SK-N-DZ (cell line): ENCODE measurements at regions not wholly inside any gene's neighbourhood (a gene's known extent, or its start where the extent isn't known, plus 50 kb on each side); places are given as distances from the start of the nearest gene placed in this dataset.

Source experiments
- DNase-seq: peaks from one replicate; pipeline ENCODE4 v3.0.0-alpha.2; 2015; ENCODE audit warnings: low spot score

DNA sequence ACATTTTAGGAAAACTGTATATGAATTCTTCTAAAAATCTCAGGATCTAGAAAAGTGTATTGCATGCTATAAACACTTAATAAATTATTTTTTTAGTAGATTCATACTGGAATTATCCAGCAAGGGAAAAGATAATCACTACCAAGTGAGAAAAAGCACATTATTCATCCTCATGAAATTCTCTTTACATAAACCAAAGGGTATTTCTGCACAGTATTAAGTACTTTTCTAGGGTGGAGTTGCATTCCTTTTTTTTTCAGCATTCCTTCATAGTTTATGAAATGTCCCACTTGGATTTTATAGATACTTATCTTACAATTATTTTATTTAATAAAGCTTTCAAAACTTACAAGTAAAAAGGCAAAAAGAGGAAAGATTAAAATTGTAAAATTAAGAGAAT is 403.3 kb downstream of the HGF start:
- no peak for DNase-seq

GRCh38 chr7:81361769-81362312 is 408.0 kb downstream of the HGF start:
- DNase-seq: no peak

- DNase-seq: no peak
These were observed 413.9 kb downstream of the HGF start for GRCh38 chr7:81355911-81356310.

DNA sequence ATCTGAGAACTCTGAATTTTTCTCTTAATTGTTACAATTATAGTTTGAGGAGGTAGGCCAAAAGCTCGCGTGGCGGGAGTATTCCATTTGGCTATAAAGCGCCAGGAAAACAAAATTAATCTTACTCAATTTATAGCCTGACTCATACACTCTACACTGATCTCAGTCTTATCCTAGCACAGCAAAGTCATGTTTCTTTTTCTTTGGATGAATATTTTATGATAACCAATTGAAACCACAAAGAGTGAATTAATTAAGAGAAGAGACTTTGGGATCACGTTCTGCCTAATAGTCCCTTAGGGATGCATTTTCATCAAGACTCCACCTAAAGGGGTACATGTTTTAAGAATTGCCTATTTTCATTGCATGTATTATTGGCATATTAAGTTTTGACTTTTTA is 420.8 kb downstream of the HGF start:
- no peak for DNase-seq

DNA sequence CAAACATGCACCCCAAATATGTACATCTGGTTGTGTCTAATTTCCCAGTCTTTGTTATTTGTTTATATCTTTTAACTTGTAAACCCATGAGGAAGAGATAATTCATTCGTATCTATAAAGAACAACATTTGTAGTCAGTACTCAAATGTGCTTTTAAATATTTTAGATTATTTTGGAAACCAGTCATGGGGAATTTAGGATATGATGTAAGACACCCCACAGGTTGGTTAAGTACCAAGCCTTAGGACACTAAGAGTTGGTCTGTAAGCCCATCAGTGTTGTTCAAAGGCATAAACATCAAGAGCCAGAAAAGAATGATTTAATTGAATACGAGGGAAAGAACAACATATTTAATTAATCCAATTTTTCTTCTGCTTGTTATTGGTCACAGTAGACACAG is 421.1 kb upstream of the SEMA3C start:
- no peak for DNase-seq

GRCh38 chr7:81333536-81333935 is 414.7 kb upstream of the SEMA3C start:
- no peak for DNase-seq

DNA sequence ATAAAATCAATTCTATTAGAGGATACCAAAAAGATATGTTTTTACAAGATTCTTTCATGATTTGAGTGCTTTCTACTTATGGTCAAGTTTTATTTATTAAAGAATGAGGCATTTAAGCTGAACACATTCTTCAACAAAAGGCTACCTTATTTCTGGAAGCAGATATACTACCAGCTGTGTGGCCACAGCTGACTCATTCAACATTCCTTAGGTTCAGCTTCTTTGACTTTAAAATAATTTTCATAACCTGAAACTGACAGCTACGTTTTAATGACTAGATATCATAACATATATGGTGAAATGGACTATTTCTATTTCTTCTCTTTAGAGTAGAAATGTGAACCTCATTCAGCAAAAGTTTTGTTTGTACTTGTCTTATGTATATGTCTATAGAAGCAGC is 414.2 kb upstream of the SEMA3C start:
- no peak for DNase-seq

DNA sequence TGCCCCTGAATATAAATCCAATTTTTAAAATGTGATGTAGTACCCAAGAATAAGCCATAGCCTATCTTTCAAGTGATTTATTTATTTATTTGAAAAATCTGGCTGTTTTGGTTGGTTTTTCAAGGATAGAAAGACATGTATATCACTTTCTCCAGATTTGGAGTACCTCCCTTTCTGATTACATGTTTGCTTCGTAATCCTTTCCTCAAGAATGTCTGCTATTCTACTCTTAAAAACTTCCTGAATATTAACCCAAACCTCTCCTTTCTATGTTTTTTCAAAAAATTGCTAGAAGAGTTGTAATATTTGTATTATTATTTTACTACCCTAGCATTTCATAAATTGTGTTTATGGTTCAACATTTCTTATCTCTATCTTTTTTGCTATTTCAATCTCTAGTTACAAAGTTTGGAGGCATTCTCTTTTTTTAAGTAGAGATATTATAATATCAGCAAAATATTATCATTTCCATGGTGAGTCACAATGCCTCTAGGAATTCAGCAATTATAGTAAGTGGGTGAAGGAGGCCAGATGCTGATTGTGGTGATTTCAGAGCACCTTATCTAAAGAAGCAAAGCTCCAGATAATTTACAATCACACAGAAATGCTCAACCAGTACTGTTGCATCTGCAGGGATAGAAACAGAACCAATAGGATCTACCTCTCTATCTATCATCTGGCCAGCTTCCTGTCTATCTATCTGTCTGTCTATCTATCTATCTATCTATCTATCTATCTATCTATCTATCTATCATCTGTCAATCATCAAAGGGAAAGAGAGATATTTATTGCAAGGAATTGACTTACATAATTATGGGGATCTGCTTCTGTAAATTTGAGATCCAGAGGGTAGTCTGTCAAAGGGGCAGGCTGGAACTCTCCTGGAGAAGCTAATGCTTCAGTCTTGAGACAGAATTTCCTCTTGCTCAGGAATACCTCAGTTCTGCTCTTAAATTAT is 412.5 kb upstream of the SEMA3C start:
- no peak for DNase-seq

DNA sequence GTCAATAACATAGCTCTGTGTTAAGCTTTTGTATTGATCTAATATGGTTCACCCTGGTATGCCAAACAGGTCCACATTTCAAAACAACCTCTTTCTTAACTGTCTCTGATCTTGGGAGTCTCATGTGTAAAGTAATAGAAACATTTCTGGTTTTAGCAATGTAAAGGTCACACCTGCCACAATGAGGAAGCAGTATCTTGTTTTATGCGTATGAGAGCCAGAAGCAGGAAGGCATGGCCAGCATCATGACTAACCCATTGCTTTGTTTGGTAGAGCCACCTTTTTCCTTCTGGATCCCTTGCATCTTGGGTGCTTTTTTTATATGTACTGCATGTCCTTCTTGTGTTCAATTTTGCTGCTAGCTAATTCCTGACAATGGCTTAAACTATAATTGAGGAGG is 411.3 kb upstream of the SEMA3C start:
- no peak for DNase-seq

DNA sequence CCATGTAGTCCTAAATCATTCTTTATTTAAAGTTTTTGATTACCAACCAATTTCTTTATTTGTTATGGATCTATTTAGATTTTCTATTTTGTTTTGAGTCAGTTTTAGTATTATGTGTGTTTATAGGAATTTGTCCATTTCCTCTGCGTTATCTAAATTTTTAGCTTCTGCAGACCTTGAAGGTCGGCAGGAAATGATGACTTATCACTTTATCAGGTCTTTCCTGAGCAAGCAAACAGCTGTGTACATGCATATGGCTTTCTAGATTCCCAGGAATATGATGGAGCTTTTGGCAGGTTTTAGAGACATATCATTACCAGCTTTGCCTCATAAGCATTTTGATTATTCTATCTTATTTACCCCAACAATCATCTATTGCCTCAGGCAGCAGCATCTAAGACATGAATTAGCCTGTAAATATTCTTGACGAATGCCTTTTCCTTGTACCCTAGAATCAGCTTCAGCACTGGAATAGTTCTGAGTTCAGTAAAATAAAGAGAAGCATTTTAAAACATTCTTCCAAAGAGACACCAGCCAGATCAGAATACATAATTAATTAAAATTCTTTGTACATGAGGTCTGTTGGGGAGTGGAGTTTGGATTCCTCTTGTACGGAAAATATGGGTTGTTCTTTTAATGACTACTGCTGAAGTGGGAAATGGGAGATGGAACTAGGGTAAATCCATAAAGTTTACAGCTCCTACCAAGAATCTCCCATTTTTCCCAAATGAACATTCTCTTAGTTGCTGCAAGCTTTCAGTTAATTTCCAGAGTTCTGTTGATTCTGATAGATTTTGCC is 408.8 kb upstream of the SEMA3C start:
- no peak for DNase-seq

DNA sequence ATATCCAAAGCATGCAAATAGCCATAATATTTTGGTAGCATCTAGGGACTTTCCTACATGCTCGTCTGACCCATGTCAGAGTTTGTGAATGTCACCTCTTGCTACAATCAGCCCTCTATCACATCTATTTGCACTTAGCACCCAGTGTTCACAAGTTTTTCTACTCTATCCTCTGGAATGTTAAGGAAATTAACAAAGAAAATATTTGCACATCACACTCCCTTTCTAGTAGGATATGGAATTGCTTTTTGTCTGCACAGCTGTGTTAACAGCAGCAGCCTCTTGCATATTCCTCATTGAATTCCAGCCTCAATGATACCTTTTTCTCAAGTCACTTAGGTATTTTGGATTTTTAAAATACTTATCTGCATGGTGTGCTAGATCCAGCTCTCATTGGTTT is 403.1 kb upstream of the SEMA3C start:
- DNase-seq: no peak

GRCh38 chr7:81317741-81318140 is 398.9 kb upstream of the SEMA3C start:
- no peak for DNase-seq

DNA sequence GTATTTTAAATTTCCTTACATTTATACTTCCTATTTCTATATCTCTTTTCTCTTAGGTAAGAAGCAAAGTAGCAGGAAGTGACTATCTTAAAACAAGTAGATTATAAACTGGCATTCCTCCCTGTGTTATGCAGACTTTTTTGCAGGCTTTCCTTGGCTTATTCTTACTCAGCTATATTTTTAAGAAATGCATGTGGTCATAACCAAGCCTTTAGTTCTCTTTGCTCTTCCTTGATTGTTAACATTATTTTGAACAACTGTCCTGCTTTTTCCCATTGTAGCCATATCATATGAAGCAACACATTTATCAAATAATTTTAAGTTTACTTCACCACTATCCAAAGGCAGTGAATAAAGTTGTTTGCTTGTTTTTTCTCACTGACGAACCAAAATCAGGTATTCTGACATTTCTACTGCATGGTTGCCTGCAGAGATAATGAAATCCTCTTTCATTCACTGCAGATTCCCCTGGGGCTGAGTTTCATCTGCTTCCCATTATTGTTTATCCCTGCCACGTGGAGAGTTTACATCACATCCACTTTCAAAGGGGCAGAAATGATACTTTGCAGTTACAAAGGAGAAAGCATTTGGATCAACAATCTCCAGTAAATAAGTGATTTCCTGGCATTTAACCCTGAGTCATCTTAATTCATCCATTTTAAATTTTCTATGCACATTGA is 389.9 kb upstream of the SEMA3C start:
- peak; percentile 76 for DNase-seq

- no peak for DNase-seq
These were observed 383.0 kb upstream of the SEMA3C start for GRCh38 chr7:81301815-81302214.

GRCh38 chr7:81300753-81301152 is 381.9 kb upstream of the SEMA3C start:
- DNase-seq: no peak

DNA sequence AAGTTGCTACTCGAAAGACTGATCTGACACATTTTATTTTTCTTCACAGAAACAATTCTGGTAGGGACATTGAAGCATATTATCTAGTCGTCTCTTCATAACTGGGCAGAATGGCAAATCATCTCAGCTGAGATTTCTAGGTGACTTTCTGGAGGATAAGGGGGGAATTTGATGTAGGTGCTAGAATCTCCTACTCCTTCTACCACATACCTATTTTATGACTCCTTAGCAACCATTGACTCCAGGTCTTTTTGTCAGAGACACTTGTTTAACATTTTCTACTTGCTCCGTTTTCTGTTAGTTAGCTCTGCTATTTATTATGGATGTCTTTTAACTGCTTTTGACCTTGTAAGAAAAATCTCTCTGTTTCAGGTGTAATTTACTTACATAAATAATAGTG is 380.9 kb upstream of the SEMA3C start:
- no peak for DNase-seq

DNA sequence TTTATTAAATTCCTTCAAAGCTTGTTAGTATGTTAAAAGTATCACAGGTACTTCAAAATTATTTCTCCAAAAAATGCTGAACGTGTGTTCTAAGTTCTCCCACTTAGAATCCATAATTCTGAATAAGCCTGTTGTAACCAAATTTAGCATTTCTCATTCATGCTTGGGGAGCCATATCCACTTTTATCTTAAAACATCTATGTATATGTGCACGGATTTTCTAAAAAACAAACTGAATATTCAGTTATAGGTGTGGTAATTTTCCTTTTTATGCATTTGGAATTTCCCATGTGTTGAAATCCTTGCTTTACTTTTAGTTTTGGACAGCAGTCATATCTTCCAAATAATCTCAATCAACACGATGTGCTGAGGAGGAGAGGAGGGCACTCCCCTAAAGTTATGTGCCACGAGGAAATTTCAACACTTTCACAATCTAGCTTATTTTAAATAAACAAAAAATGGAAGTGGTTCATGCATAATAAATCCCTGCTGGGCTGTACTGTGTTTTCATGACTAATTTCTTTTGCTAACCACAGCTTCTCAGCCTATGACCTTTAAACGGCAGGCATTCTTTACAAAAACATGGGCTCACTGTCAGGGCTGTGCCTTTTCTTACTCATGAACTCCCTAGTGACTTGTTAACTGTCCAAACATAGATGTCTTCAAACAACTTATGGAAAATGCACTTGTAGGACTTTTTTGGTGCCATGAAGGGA is 380.3 kb upstream of the SEMA3C start:
- no peak for DNase-seq

DNA sequence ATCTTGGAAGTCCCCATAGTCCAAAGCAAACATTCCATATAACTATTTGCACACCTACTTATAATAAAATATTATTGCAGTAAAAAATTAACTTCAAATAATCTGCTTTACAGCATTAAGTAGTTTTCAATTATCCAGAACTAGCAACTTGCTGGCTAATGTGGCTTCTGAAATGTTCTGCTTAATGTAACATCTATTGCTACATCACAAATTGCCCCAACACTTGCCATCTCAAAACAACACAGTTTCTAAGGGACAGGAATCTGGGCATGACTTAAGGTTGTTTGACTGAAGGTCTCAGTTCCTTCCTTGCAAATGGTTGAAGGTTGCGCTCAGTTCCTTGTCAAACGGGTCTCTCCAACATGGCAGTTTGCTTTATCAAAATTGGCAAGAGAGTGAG is 378.5 kb upstream of the SEMA3C start:
- no peak for DNase-seq

DNA sequence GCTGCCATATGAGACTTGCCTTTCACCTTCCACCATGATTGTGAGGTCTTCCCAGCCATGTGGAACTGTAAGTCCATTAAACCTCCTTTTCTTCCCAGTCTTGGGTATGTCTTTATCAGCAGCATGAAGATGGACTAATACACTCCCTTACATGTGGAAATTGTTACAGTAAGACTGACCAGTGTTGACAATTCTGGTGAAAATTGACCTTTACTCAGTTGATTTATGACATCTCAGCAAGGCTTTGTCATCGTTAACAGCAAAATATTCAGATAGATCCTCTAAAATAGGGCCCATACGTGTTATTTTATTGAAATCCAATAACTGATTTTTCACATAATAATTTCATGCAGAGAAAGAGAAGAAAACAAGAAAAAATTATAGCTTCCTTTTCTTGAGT is 377.9 kb upstream of the SEMA3C start:
- DNase-seq: no peak

DNA sequence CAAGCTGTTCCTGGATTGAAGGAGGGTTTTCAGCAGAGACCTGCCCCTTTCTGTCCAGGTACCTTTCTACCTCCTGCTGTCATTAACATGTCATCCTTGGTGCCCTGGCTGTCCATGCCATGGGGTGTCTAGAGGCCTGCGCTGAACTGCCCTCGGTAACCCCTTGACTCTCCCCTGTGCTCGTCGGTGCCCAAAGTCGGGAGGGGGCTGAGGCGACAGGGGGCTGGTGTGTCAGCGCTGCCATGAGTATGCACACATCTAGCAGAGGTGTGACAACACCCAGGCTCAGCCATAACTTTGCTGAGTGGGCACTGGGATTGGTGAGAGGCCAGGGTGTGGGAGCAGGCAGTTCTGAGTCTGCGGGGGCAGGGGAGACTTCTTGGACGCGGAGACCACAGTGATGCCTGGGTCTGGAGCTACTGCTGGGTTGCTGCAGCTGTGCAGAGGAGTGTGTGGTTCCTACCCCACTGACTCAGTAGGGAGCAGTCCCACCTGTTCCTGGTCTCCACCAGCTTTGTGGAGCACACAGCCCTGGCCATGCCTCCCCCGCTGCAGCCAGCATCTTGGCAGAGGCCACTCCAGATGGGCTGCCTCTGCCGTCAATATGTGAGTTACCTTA is 376.2 kb upstream of the SEMA3C start:
- DNase-seq: no peak

DNA sequence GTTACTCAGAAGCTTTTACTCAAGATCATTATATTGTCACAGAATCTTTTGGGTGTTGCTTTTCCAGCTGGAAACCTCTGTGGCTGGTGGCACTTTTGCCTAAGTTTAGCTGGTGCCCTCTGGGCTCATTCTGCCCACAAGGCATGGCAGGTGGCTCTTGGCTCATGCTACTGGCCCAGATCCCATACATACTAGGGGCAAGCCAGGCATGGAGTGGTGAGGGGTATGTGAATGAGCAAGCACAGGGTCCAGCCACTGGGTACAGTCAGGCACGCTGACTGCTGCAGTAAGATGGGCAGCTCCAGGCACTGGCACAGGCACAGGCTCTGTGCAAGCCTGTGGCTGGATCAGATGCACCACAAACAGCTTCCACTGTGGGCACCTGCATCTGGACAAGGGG is 375.0 kb upstream of the SEMA3C start:
- no peak for DNase-seq
